ENCODE measurements at regions not wholly inside any gene's neighbourhood (a gene's known extent, or its start where the extent isn't known, plus 50 kb on each side); places are given as distances from the start of the nearest gene placed in this dataset.

DNA sequence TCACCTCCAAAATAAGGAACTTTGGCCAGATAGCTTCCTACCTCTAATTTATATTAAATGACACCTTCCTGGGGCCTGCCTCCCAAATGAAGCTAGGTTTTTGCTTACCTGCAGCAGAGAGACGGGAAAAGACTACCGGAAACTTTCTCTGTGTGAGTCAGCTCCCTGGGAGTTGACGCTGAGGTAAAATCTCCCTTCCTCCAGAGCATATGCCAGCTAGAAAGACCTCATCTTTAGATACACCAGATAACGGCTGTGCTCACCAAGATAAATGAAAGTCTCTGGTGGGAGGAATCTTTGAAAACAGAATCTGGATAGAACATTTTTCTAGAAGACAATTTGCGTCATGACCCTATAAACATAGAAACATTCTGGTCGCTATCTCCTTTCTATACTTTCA is 99.7 kb upstream of the RFX8 start:
- TF ChIP-seq POLR2A (IDR thresholded peaks at IDR 0.05; ENCODE audit: low read depth), result no peak
- TF ChIP-seq, protein P1, sequence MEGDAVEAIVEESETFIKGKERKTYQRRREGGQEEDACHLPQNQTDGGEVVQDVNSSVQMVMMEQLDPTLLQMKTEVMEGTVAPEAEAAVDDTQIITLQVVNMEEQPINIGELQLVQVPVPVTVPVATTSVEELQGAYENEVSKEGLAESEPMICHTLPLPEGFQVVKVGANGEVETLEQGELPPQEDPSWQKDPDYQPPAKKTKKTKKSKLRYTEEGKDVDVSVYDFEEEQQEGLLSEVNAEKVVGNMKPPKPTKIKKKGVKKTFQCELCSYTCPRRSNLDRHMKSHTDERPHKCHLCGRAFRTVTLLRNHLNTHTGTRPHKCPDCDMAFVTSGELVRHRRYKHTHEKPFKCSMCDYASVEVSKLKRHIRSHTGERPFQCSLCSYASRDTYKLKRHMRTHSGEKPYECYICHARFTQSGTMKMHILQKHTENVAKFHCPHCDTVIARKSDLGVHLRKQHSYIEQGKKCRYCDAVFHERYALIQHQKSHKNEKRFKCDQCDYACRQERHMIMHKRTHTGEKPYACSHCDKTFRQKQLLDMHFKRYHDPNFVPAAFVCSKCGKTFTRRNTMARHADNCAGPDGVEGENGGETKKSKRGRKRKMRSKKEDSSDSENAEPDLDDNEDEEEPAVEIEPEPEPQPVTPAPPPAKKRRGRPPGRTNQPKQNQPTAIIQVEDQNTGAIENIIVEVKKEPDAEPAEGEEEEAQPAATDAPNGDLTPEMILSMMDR (IDR thresholded peaks at IDR 0.05), result no peak
- no peak for TF ChIP-seq POLR2AphosphoS5 (IDR thresholded peaks at IDR 0.05)
